ENCODE measurements at regions not wholly inside any gene's neighbourhood (a gene's known extent, or its start where the extent isn't known, plus 50 kb on each side); places are given as distances from the start of the nearest gene placed in this dataset.

DNA sequence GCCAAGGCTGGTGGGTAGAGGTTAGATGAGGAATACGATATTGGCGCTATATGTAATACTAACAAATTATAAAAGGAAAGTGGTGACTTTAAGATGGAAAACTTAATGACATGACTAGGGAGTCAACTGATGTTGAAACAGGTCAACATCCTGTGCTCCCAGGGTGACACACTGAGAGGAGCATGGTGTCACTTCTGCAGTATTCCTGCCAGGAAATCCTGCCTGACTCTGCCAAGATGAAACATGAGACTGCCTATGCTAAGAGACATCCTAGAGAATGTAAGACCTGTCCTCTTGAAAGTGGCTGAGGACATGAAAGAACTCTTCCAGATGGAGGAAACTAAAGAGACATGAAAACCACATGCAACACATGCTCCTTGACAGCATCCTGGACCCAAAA is 65.0 kb upstream of the KCND3 start:
- Histone ChIP-seq H3K4me2 (ENCODE audit: insufficient read depth, low read length) (no peak overlapping the region), H2AFZ (ENCODE audit: low read depth, low read length) (no peak overlapping the region), H3K27me3 (ENCODE audit: control insufficient read depth in 2 of 2, insufficient read depth in 2 of 2, low read length in 2 of 2) (no peaks in the 10 kb centered on the region; a peak in 2 of 5 replicates), H3K27ac (ENCODE audit: extremely low read depth, low read depth, low read length) (no peak overlapping the region), H4K20me1 (replicated peaks; ENCODE audit: control insufficient read depth, insufficient read depth, low read length) (0 out of 2 replicates have a peak, but pooled peaks cover 3% of the 10 kb centered on the region), H3K9me3 (replicated peaks; ENCODE audit: control insufficient read depth, insufficient read depth, low read depth, low read length) (no peaks in the 10 kb centered on the region), H3K79me2 (ENCODE audit: control insufficient read depth, insufficient read depth, low read length) (no peaks in the 10 kb centered on the region), H3K36me3 (ENCODE audit: control insufficient read depth, insufficient read depth, low read length) (no peaks in the 10 kb centered on the region), H3K9me1 (ENCODE audit: control insufficient read depth, insufficient read depth, low read length) (no peaks in the 10 kb centered on the region), H3K4me1 (replicated peaks in 1 of 2; ENCODE audit: control insufficient read depth in 2 of 2, insufficient read depth in 2 of 2, low read length in 2 of 2) (no peaks in the 10 kb centered on the region), H3K4me3 (no peak overlapping the region), H3K9ac (ENCODE audit: insufficient read depth in 1 of 2, low read depth in 2 of 2, low read length in 2 of 2) (no peak overlapping the region)
- in situ Hi-C loops (cut with MboI) (no loop called here), intact Hi-C loops (cut with micrococcal nuclease) (no loop called here)
- BruUV-seq (replicated peaks) = no TSS peak
- ChIA-PET CTCF (ENCODE audit: low intra/inter-chr PET ratio) (no interaction called here), POLR2A (interaction anchor here (0.6 kb wide), 1 partner anchor 143 kb away, joined by 4 read pairs; no protein-coding TSS in a partner anchor)
- no peak for TF ChIP-seq KLF13 (tag; IDR thresholded peaks at IDR 0.05; ENCODE audit: borderline replicate concordance, low read depth)
- no peak for TF ChIP-seq ZNF12 (CRISPR knock-in tag; IDR thresholded peaks at IDR 0.05)
- TF ChIP-seq, protein P1, sequence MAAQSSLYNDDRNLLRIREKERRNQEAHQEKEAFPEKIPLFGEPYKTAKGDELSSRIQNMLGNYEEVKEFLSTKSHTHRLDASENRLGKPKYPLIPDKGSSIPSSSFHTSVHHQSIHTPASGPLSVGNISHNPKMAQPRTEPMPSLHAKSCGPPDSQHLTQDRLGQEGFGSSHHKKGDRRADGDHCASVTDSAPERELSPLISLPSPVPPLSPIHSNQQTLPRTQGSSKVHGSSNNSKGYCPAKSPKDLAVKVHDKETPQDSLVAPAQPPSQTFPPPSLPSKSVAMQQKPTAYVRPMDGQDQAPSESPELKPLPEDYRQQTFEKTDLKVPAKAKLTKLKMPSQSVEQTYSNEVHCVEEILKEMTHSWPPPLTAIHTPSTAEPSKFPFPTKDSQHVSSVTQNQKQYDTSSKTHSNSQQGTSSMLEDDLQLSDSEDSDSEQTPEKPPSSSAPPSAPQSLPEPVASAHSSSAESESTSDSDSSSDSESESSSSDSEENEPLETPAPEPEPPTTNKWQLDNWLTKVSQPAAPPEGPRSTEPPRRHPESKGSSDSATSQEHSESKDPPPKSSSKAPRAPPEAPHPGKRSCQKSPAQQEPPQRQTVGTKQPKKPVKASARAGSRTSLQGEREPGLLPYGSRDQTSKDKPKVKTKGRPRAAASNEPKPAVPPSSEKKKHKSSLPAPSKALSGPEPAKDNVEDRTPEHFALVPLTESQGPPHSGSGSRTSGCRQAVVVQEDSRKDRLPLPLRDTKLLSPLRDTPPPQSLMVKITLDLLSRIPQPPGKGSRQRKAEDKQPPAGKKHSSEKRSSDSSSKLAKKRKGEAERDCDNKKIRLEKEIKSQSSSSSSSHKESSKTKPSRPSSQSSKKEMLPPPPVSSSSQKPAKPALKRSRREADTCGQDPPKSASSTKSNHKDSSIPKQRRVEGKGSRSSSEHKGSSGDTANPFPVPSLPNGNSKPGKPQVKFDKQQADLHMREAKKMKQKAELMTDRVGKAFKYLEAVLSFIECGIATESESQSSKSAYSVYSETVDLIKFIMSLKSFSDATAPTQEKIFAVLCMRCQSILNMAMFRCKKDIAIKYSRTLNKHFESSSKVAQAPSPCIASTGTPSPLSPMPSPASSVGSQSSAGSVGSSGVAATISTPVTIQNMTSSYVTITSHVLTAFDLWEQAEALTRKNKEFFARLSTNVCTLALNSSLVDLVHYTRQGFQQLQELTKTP (IDR thresholded peaks at IDR 0.05; ENCODE audit: low read depth in 1 of 2, partially characterized antibody in 2 of 2) = no peak
- no peak for TF ChIP-seq CBX3 (IDR thresholded peaks at IDR 0.05; ENCODE audit: borderline replicate concordance in 1 of 2, low read length in 2 of 2)
- no peak for TF ChIP-seq POLR2G (IDR thresholded peaks at IDR 0.05; ENCODE audit: low read depth, low read length)
- no peak for TF ChIP-seq NFE2L1 (tag; IDR thresholded peaks at IDR 0.05; ENCODE audit: borderline replicate concordance, low read depth)
- no peak for TF ChIP-seq XRCC5 (IDR thresholded peaks at IDR 0.05; ENCODE audit: low read depth, low read length)
- TF ChIP-seq NFXL1 (CRISPR knock-in tag; IDR thresholded peaks at IDR 0.05) = no peak
- no peak for TF ChIP-seq ZNF324 (CRISPR knock-in tag; IDR thresholded peaks at IDR 0.05)
- TF ChIP-seq VEZF1 (CRISPR knock-in tag; IDR thresholded peaks at IDR 0.05) = no peak
- TF ChIP-seq ZNF232 (CRISPR knock-in tag; IDR thresholded peaks at IDR 0.05) = no peak
- TF ChIP-seq PRPF4 (IDR thresholded peaks at IDR 0.05; ENCODE audit: insufficient read depth, low read depth, low read length, poor library complexity, severe bottlenecking) = no peak
- no peak for TF ChIP-seq ZNF274 (IDR thresholded peaks at IDR 0.05; ENCODE audit: borderline replicate concordance, low read depth, low read length)
- no peak for TF ChIP-seq PHF20 (IDR thresholded peaks at IDR 0.05; ENCODE audit: partially characterized antibody)
- ATAC-seq = no peak
- peak; percentile 32 for FAIRE-seq
- no peak for DNase-seq (ENCODE audit: extremely low read depth in 1 of 4, low spot score in 3 of 4)
- WGBS (ENCODE audit: insufficient coverage, low coverage, missing lambda C conversion rate) = 0% methylated on average over 2 of the region's 2 CpGs

All from K562 (cell line).